MG63 (cell line): ENCODE measurements at regions not wholly inside any gene's neighbourhood (a gene's known extent, or its start where the extent isn't known, plus 50 kb on each side); places are given as distances from the start of the nearest gene placed in this dataset.

Experiments used
- DNase-seq: peaks from one replicate; pipeline ENCODE4 v3.0.0-alpha.2; 2020
- H3K27me3 ChIP-seq: fragments of 250-450 bp; sonication (Bioruptor Pico); 2 replicates; pipeline ENCODE4 v1.5.1; 2020; ENCODE audit warnings: mild to moderate bottlenecking, moderate library complexity
- H3K36me3 ChIP-seq: fragments of 250-450 bp; sonication (Bioruptor Pico); 2 replicates; pipeline ENCODE4 v1.5.1; 2020; ENCODE audit warnings: mild to moderate bottlenecking, moderate library complexity
- H3K4me3 ChIP-seq: fragments of 250-450 bp; sonication (Bioruptor Pico); 2 replicates; pipeline ENCODE4 v1.5.1; 2020; ENCODE audit warnings: mild to moderate bottlenecking, moderate library complexity
- H3K9me3 ChIP-seq: fragments of 250-450 bp; sonication (Bioruptor Pico); 2 replicates; pipeline ENCODE4 v1.5.1; 2020; ENCODE audit warnings: mild to moderate bottlenecking, moderate library complexity

GRCh38 chr13:47142105-47142504 is 245.3 kb upstream of the HTR2A start:
- no peaks in the 10 kb centered on the region for H3K27me3 ChIP-seq
- no peak for DNase-seq
- no peak overlapping the region for H3K4me3 ChIP-seq
- H3K36me3 ChIP-seq, result no peaks in the 10 kb centered on the region
- no peaks in the 10 kb centered on the region for H3K9me3 ChIP-seq

GRCh38 chr13:47139519-47139918 is 242.7 kb upstream of the HTR2A start:
- DNase-seq, result no peak
- Histone ChIP-seq H3K4me3 (no peak overlapping the region), H3K36me3 (no peaks in the 10 kb centered on the region), H3K9me3 (no peaks in the 10 kb centered on the region), H3K27me3 (no peaks in the 10 kb centered on the region)

GRCh38 chr13:47136504-47136941 is 239.7 kb upstream of the HTR2A start:
- Histone ChIP-seq H3K4me3 (no peak overlapping the region), H3K27me3 (no peaks in the 10 kb centered on the region), H3K36me3 (no peaks in the 10 kb centered on the region), H3K9me3 (no peaks in the 10 kb centered on the region)
- DNase-seq, result no peak

- Histone ChIP-seq H3K4me3 (no peak overlapping the region), H3K27me3 (no peaks in the 10 kb centered on the region), H3K36me3 (no peaks in the 10 kb centered on the region), H3K9me3 (no peaks in the 10 kb centered on the region)
- no peak for DNase-seq
These were observed 239.1 kb upstream of the HTR2A start for GRCh38 chr13:47135800-47136503.

GRCh38 chr13:47134939-47135489 is 238.2 kb upstream of the HTR2A start:
- Histone ChIP-seq H3K4me3 (no peak overlapping the region), H3K36me3 (no peaks in the 10 kb centered on the region), H3K9me3 (no peaks in the 10 kb centered on the region), H3K27me3 (no peaks in the 10 kb centered on the region)
- no peak for DNase-seq

GRCh38 chr13:47133011-47133445 is 236.2 kb upstream of the HTR2A start:
- no peak for DNase-seq
- H3K4me3 ChIP-seq, result no peak overlapping the region
- no peaks in the 10 kb centered on the region for H3K36me3 ChIP-seq
- H3K9me3 ChIP-seq, result no peaks in the 10 kb centered on the region
- H3K27me3 ChIP-seq, result no peaks in the 10 kb centered on the region

GRCh38 chr13:47129461-47129860 is 232.6 kb upstream of the HTR2A start:
- no peaks in the 10 kb centered on the region for H3K27me3 ChIP-seq
- H3K36me3 ChIP-seq, result no peaks in the 10 kb centered on the region
- H3K9me3 ChIP-seq, result no peaks in the 10 kb centered on the region
- no peak overlapping the region for H3K4me3 ChIP-seq
- DNase-seq, result no peak

GRCh38 chr13:47126432-47126831 is 229.6 kb upstream of the HTR2A start:
- DNase-seq, result no peak
- no peak overlapping the region for H3K4me3 ChIP-seq
- H3K9me3 ChIP-seq, result no peaks in the 10 kb centered on the region
- H3K36me3 ChIP-seq, result no peaks in the 10 kb centered on the region
- no peaks in the 10 kb centered on the region for H3K27me3 ChIP-seq

- H3K4me3 ChIP-seq, result no peak overlapping the region
- no peaks in the 10 kb centered on the region for H3K9me3 ChIP-seq
- DNase-seq, result no peak
- no peaks in the 10 kb centered on the region for H3K36me3 ChIP-seq
- no peaks in the 10 kb centered on the region for H3K27me3 ChIP-seq
These were observed 224.4 kb upstream of the HTR2A start for GRCh38 chr13:47121092-47121763.

- no peaks in the 10 kb centered on the region for H3K36me3 ChIP-seq
- no peak overlapping the region for H3K4me3 ChIP-seq
- no peaks in the 10 kb centered on the region for H3K27me3 ChIP-seq
- no peaks in the 10 kb centered on the region for H3K9me3 ChIP-seq
- DNase-seq, result no peak
These were observed 223.4 kb upstream of the HTR2A start for GRCh38 chr13:47120282-47120681.

GRCh38 chr13:47119575-47120235 is 222.9 kb upstream of the HTR2A start:
- Histone ChIP-seq H3K36me3 (no peaks in the 10 kb centered on the region), H3K4me3 (no peak overlapping the region), H3K9me3 (no peaks in the 10 kb centered on the region), H3K27me3 (no peaks in the 10 kb centered on the region)
- no peak for DNase-seq

- H3K36me3 ChIP-seq, result no peaks in the 10 kb centered on the region
- no peak overlapping the region for H3K4me3 ChIP-seq
- DNase-seq, result no peak
- no peaks in the 10 kb centered on the region for H3K27me3 ChIP-seq
- H3K9me3 ChIP-seq, result no peaks in the 10 kb centered on the region
These were observed 220.4 kb upstream of the HTR2A start for GRCh38 chr13:47117268-47117667.

GRCh38 chr13:47114030-47114429 is 217.2 kb upstream of the HTR2A start:
- no peak for DNase-seq
- Histone ChIP-seq H3K4me3 (no peak overlapping the region), H3K9me3 (no peaks in the 10 kb centered on the region), H3K36me3 (no peaks in the 10 kb centered on the region), H3K27me3 (no peaks in the 10 kb centered on the region)

GRCh38 chr13:47112903-47113299 is 216.0 kb upstream of the HTR2A start:
- no peaks in the 10 kb centered on the region for H3K9me3 ChIP-seq
- H3K4me3 ChIP-seq, result no peak overlapping the region
- DNase-seq, result no peak
- H3K36me3 ChIP-seq, result no peaks in the 10 kb centered on the region
- H3K27me3 ChIP-seq, result no peaks in the 10 kb centered on the region

- H3K9me3 ChIP-seq, result no peaks in the 10 kb centered on the region
- no peak for DNase-seq
- no peaks in the 10 kb centered on the region for H3K36me3 ChIP-seq
- H3K4me3 ChIP-seq, result no peak overlapping the region
- no peaks in the 10 kb centered on the region for H3K27me3 ChIP-seq
These were observed 215.5 kb upstream of the HTR2A start for GRCh38 chr13:47112205-47112902.

GRCh38 chr13:47111499-47111898 is 214.6 kb upstream of the HTR2A start:
- no peak overlapping the region for H3K4me3 ChIP-seq
- no peaks in the 10 kb centered on the region for H3K36me3 ChIP-seq
- DNase-seq, result no peak
- no peaks in the 10 kb centered on the region for H3K9me3 ChIP-seq
- no peaks in the 10 kb centered on the region for H3K27me3 ChIP-seq

- DNase-seq, result no peak
- Histone ChIP-seq H3K4me3 (no peak overlapping the region), H3K27me3 (no peaks in the 10 kb centered on the region), H3K36me3 (no peaks in the 10 kb centered on the region), H3K9me3 (no peaks in the 10 kb centered on the region)
These were observed 214.0 kb upstream of the HTR2A start for GRCh38 chr13:47110833-47111240.
